Lung microvascular endothelial cell (primary cell): ENCODE measurements at regions not wholly inside any gene's neighbourhood (a gene's known extent, or its start where the extent isn't known, plus 50 kb on each side); places are given as distances from the start of the nearest gene placed in this dataset.
"Not testable (repeated sequence)": the region's sequence is repeated elsewhere in the genome, so short reads cannot be mapped to it uniquely, and the experiment has no call there.

Experiments
- DNase-seq, 2 donors: peaks; one replicate each; pipeline versions ENCODE4 v3.0.0 to v3.0.0-alpha.2; 2010; ENCODE audit warnings: low read depth in 2 of 2

GRCh38 chr1:89436856-89437255 lies 73.0 kb downstream of the GBP6 start:
- DNase-seq, result no peak

- DNase-seq, result not testable (repeated sequence)
Measured at GRCh38 chr1:89438301-89438700, 74.4 kb downstream of the GBP6 start.

GRCh38 chr1:89440911-89441310 lies 77.1 kb downstream of the GBP6 start:
- no peak for DNase-seq

GRCh38 chr1:89444791-89445190 lies 79.8 kb upstream of the LRRC8B start:
- no peak for DNase-seq

GRCh38 chr1:89451011-89451410 lies 73.6 kb upstream of the LRRC8B start:
- no peak for DNase-seq

GRCh38 chr1:89453123-89453972 lies 71.3 kb upstream of the LRRC8B start:
- DNase-seq, result no peak

- DNase-seq, result peak; percentile 58 to 69
Measured at GRCh38 chr1:89454845-89455521, 69.6 kb upstream of the LRRC8B start.

- DNase-seq, result no peak
Measured at GRCh38 chr1:89457046-89457445, 67.6 kb upstream of the LRRC8B start.

GRCh38 chr1:89459081-89459480 lies 65.5 kb upstream of the LRRC8B start:
- no peak for DNase-seq

- no peak for DNase-seq
Measured at GRCh38 chr1:89460325-89460724, 64.3 kb upstream of the LRRC8B start.

- DNase-seq, result no peak
Measured at GRCh38 chr1:89462250-89462649, 62.4 kb upstream of the LRRC8B start.

GRCh38 chr1:89464008-89464407 lies 60.6 kb upstream of the LRRC8B start:
- no peak for DNase-seq

GRCh38 chr1:89465201-89465600 lies 59.4 kb upstream of the LRRC8B start:
- DNase-seq, result no peak

- DNase-seq, result no peak
Measured at GRCh38 chr1:89466307-89466930, 58.2 kb upstream of the LRRC8B start.

GRCh38 chr1:89472253-89472652 lies 52.4 kb upstream of the LRRC8B start:
- DNase-seq, result no peak

- DNase-seq, result no peak
Measured at GRCh38 chr1:89472886-89473417, 51.7 kb upstream of the LRRC8B start.
